Trophoblast cell (in vitro differentiated cells and primary cell): ENCODE measurements at regions not wholly inside any gene's neighbourhood (a gene's known extent, or its start where the extent isn't known, plus 50 kb on each side); places are given as distances from the start of the nearest gene placed in this dataset.
A peak's percentile ranks its signal among the peaks of the same experiment; 100 is the strongest.

Experiments
- DNase-seq, 2 donors: peaks; one replicate each; pipeline ENCODE4 v3.0.0-alpha.2; 2016
- H2AFZ ChIP-seq: 2 replicates; pipeline ENCODE4 v1.6.1; 2013; ENCODE audit warnings: low read length, moderate library complexity, mild to moderate bottlenecking; ENCODE audit not compliant: insufficient read depth, poor library complexity
- H2AK5ac ChIP-seq: 2 replicates; pipeline ENCODE4 v1.6.1; 2013; ENCODE audit warnings: mild to moderate bottlenecking, low read length
- H2BK120ac ChIP-seq: 2 replicates; pipeline ENCODE4 v1.6.1; 2013; ENCODE audit warnings: low read length, mild to moderate bottlenecking, moderate library complexity; ENCODE audit not compliant: insufficient read depth, poor library complexity
- H2BK12ac ChIP-seq: 2 replicates; pipeline ENCODE4 v1.6.1; 2013; ENCODE audit warnings: mild to moderate bottlenecking, low read length, moderate library complexity
- H2BK5ac ChIP-seq: 2 replicates; pipeline ENCODE4 v1.6.1; 2013; ENCODE audit warnings: low read length, low read depth, moderate library complexity, mild to moderate bottlenecking; ENCODE audit not compliant: poor library complexity
- H3K14ac ChIP-seq: 2 replicates; pipeline ENCODE4 v1.6.1; 2013; ENCODE audit warnings: mild to moderate bottlenecking, low read length
- H3K18ac ChIP-seq: 2 replicates; pipeline ENCODE4 v1.6.1; 2013; ENCODE audit warnings: mild to moderate bottlenecking, low read length
- H3K23ac ChIP-seq: 2 replicates; pipeline ENCODE4 v1.6.1; 2013; ENCODE audit warnings: low read length
- H3K27ac ChIP-seq: 2 replicates; pipeline ENCODE4 v1.5.1; 2013; ENCODE audit warnings: low read depth, mild to moderate bottlenecking, inconsistent platforms, low read length, moderate library complexity
- H3K27me3 ChIP-seq: 2 replicates; pipeline ENCODE4 v1.6.1; 2013; ENCODE audit warnings: inconsistent platforms, mild to moderate bottlenecking, low read length, moderate library complexity; ENCODE audit not compliant: insufficient read depth
- H3K36me3 ChIP-seq, 2 experiments: 1 replicate in 1 of 2; 2 replicates in 1 of 2; pipeline ENCODE4 v1.6.1; 2013; ENCODE audit warnings: low read length in 2 of 2, mild to moderate bottlenecking in 2 of 2, moderate library complexity in 1 of 2; ENCODE audit not compliant: insufficient read depth in 2 of 2, control insufficient read depth in 1 of 2
- H3K4ac ChIP-seq: 2 replicates; pipeline ENCODE4 v1.6.1; 2013; ENCODE audit warnings: low read depth, mild to moderate bottlenecking, low read length, moderate library complexity
- H3K4me1 ChIP-seq, 2 experiments: 1 replicate in 1 of 2; 2 replicates in 1 of 2; pipeline ENCODE4 v1.6.1; 2013; ENCODE audit warnings: low read length in 2 of 2, mild to moderate bottlenecking in 2 of 2, moderate library complexity in 1 of 2; ENCODE audit not compliant: insufficient read depth in 2 of 2, control insufficient read depth in 1 of 2
- H3K4me2 ChIP-seq: 2 replicates; pipeline ENCODE4 v1.6.1; 2013; ENCODE audit warnings: inconsistent platforms, mild to moderate bottlenecking, low read length, moderate library complexity
- H3K4me3 ChIP-seq: 2 replicates; pipeline ENCODE4 v1.5.1; 2013; ENCODE audit warnings: mild to moderate bottlenecking, low read depth, low read length, inconsistent platforms
- H3K79me1 ChIP-seq: one replicate; pipeline ENCODE4 v1.6.1; 2013; ENCODE audit warnings: low read length
- H3K79me2 ChIP-seq: 2 replicates; pipeline ENCODE4 v1.6.1; 2013; ENCODE audit warnings: low read length, mild to moderate bottlenecking; ENCODE audit not compliant: control insufficient read depth, insufficient read depth, poor library complexity
- H3K9ac ChIP-seq: 2 replicates; pipeline ENCODE4 v1.6.1; 2013; ENCODE audit warnings: mild to moderate bottlenecking, low read length
- H3K9me3 ChIP-seq: 2 replicates; pipeline ENCODE4 v1.6.1; 2013; ENCODE audit warnings: low read depth, mild to moderate bottlenecking, control low read depth, inconsistent platforms, low read length; ENCODE audit not compliant: insufficient read depth
- H4K12ac ChIP-seq: 2 replicates; pipeline ENCODE4 v1.6.1; 2013; ENCODE audit warnings: low read depth, mild to moderate bottlenecking, low read length, moderate library complexity
- H4K8ac ChIP-seq: 2 replicates; pipeline ENCODE4 v1.6.1; 2013; ENCODE audit warnings: low read depth, mild to moderate bottlenecking, low read length, moderate library complexity
- H4K91ac ChIP-seq: one replicate; pipeline ENCODE4 v1.6.1; 2013; ENCODE audit warnings: low read depth, mild to moderate bottlenecking, low read length, moderate library complexity
- WGBS: extraction: QIAGEN DNeasy Blood & Tissue Kit; methylation state at CpG from one replicate; pipeline ENCODE4 v1.1.7; 2013; ENCODE audit warnings: missing lambda C conversion rate; ENCODE audit not compliant: insufficient read length, insufficient coverage; ENCODE audit errors: extremely low coverage; 5-methylcytosine and 5-hydroxymethylcytosine counted together

GRCh38 chr17:73705594-73705993, 61.3 kb upstream of the SDK2 start:
- H3K79me1 ChIP-seq, result no peaks in the 10 kb centered on the region
- peaks cover 2% of the 10 kb centered on the region in 2 experiments for H3K4me1 ChIP-seq
- peak in 1 of 2 donors; percentile 10 for DNase-seq
- H2BK5ac ChIP-seq, result no peak overlapping the region
- no peak overlapping the region for H2BK12ac ChIP-seq
- no peaks in the 10 kb centered on the region for H3K36me3 ChIP-seq
- H2BK120ac ChIP-seq, result no peak overlapping the region
- H4K91ac ChIP-seq, result no peak overlapping the region
- no peak overlapping the region for H2AK5ac ChIP-seq
- no CpG with 5 or more reads among the region's 7 CpGs for WGBS
- H3K14ac ChIP-seq, result no peak overlapping the region
- no peaks in the 10 kb centered on the region for H3K27me3 ChIP-seq
- no peak overlapping the region for H4K8ac ChIP-seq
- H3K4me2 ChIP-seq, result no peak overlapping the region
- no peak overlapping the region for H3K23ac ChIP-seq
- H3K4ac ChIP-seq, result no peak overlapping the region
- H3K9me3 ChIP-seq, result peaks cover 3% of the 10 kb centered on the region
- no peak overlapping the region for H4K12ac ChIP-seq
- H2AFZ ChIP-seq, result no peak overlapping the region
- no peak overlapping the region for H3K18ac ChIP-seq
- no peak overlapping the region for H3K4me3 ChIP-seq
- no peaks in the 10 kb centered on the region for H3K79me2 ChIP-seq
- no peak overlapping the region for H3K9ac ChIP-seq
- H3K27ac ChIP-seq, result no peak overlapping the region

- Histone ChIP-seq H3K14ac (no peak overlapping the region), H4K12ac (no peak overlapping the region), H3K4me1 (peaks cover 2% of the 10 kb centered on the region in 2 experiments), H2BK12ac (no peak overlapping the region), H3K4me3 (no peak overlapping the region), H4K8ac (no peak overlapping the region), H3K36me3 (no peaks in the 10 kb centered on the region), H2AFZ (no peak overlapping the region), H2BK5ac (no peak overlapping the region), H4K91ac (no peak overlapping the region), H2AK5ac (no peak overlapping the region), H3K9ac (no peak overlapping the region), H3K79me1 (no peaks in the 10 kb centered on the region), H3K4ac (no peak overlapping the region), H3K79me2 (no peaks in the 10 kb centered on the region), H3K18ac (no peak overlapping the region), H3K4me2 (no peak overlapping the region), H3K23ac (no peak overlapping the region), H3K27me3 (no peaks in the 10 kb centered on the region), H3K9me3 (peaks cover 3% of the 10 kb centered on the region), H3K27ac (no peak overlapping the region), H2BK120ac (no peak overlapping the region)
- no CpG with 5 or more reads among the region's 12 CpGs for WGBS
- no peak for DNase-seq
These were observed 62.2 kb upstream of the SDK2 start for GRCh38 chr17:73706428-73706827.

- Histone ChIP-seq H3K36me3 (no peaks in the 10 kb centered on the region), H3K79me2 (no peaks in the 10 kb centered on the region), H3K9ac (no peak overlapping the region), H3K4me2 (no peak overlapping the region), H3K4me1 (peaks cover 2% of the 10 kb centered on the region in 2 experiments), H2BK120ac (no peak overlapping the region), H2BK12ac (no peak overlapping the region), H3K27me3 (no peaks in the 10 kb centered on the region), H3K18ac (no peak overlapping the region), H2AK5ac (no peak overlapping the region), H3K27ac (no peak overlapping the region), H3K79me1 (no peaks in the 10 kb centered on the region), H4K12ac (no peak overlapping the region), H4K91ac (no peak overlapping the region), H2BK5ac (no peak overlapping the region), H3K14ac (no peak overlapping the region), H3K4ac (no peak overlapping the region), H3K23ac (no peak overlapping the region), H2AFZ (no peak overlapping the region), H4K8ac (no peak overlapping the region), H3K9me3 (peaks cover 3% of the 10 kb centered on the region), H3K4me3 (no peak overlapping the region)
- WGBS, result no CpG with 5 or more reads among the region's 9 CpGs
- no peak for DNase-seq
These were observed 62.6 kb upstream of the SDK2 start for GRCh38 chr17:73706858-73707257.

GRCh38 chr17:73707358-73707757, 63.1 kb upstream of the SDK2 start:
- no peak overlapping the region for H4K91ac ChIP-seq
- no peak overlapping the region for H3K27ac ChIP-seq
- peaks cover 2% of the 10 kb centered on the region in 2 experiments for H3K4me1 ChIP-seq
- no peaks in the 10 kb centered on the region for H3K27me3 ChIP-seq
- H3K9ac ChIP-seq, result no peak overlapping the region
- H3K9me3 ChIP-seq, result peaks cover 3% of the 10 kb centered on the region
- no peaks in the 10 kb centered on the region for H3K79me2 ChIP-seq
- H2BK12ac ChIP-seq, result no peak overlapping the region
- DNase-seq, result no peak
- no peak overlapping the region for H4K12ac ChIP-seq
- no peak overlapping the region for H3K23ac ChIP-seq
- H3K79me1 ChIP-seq, result no peaks in the 10 kb centered on the region
- no peak overlapping the region for H4K8ac ChIP-seq
- WGBS, result no CpG with 5 or more reads among the region's 4 CpGs
- no peak overlapping the region for H3K4me2 ChIP-seq
- H3K4ac ChIP-seq, result no peak overlapping the region
- no peaks in the 10 kb centered on the region for H3K36me3 ChIP-seq
- H2AK5ac ChIP-seq, result no peak overlapping the region
- no peak overlapping the region for H3K18ac ChIP-seq
- H2BK5ac ChIP-seq, result no peak overlapping the region
- no peak overlapping the region for H2AFZ ChIP-seq
- no peak overlapping the region for H3K4me3 ChIP-seq
- no peak overlapping the region for H3K14ac ChIP-seq
- H2BK120ac ChIP-seq, result no peak overlapping the region
